CD4-positive, alpha-beta T cell treated with Interleukin-12 subunit alpha and Interleukin-12 subunit beta, for 1 hour (primary cell): ENCODE measurements at regions not wholly inside any gene's neighbourhood (a gene's known extent, or its start where the extent isn't known, plus 50 kb on each side); places are given as distances from the start of the nearest gene placed in this dataset.
A peak's percentile ranks its signal among the peaks of the same experiment; 100 is the strongest.

ENCODE experiments used
- DNase-seq: peaks from one replicate; pipeline ENCODE4 v3.0.0-alpha.2; 2020

DNA sequence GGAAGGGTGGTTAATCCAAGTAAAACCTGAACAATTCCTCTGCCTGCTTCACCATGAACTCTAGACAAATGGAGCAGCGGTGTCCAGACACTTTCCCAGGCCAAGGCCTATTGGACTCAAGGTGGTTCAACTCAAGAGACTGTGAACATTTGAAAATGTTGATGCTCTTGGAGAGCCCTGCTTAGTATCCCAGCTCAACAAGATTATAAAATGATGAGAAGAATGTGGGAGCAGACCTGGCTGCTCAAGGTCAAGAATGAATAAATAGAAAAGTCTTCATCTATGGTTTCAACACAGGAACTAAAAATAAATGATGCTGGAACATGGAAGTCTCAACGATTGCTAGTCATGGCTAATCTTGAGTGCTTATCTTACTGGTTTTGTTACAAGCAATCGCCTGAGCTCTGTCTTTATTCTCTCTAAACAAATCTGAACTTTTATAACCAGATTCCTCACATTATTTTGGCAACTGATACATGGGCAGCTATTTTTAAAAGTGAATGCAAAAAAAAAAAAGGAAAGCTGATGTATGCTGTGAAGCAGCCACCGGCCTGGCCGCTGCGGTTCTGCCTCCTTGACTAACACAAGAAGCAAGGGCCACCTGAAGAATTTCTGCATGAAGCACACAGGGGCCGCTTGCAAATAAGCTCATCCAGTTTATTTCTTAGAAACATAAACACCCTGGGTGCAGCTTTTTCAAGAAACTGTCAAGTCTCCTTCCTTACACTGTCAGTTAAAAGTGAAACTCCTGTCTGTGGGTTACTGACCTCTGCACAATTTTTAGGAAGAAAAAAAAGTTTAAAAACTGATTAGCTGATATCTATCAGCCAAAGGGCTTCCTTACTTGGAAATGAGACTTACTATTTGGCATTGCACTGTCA lies 120.1 kb upstream of the ARHGEF3 start:
- peak; percentile 37 for DNase-seq

DNA sequence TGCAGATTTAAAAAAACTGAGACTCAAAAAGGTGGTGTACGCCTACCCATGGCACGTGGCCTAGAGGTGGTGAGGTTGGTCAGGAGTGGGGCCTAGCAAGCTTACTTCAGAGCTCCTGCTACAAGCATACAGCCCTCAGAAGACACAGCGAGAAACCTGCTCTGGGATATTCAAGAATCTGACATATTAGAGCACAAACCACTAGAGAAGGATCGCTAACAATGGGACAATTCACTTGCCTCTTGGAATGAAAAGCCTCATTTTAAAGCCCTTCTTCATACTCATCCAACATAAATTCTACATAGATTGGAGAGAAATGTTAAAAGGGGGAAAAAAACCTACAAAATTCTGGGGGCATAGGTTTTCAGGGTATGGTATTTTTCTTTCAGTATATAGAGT lies 118.0 kb upstream of the ARHGEF3 start:
- no peak for DNase-seq

DNA sequence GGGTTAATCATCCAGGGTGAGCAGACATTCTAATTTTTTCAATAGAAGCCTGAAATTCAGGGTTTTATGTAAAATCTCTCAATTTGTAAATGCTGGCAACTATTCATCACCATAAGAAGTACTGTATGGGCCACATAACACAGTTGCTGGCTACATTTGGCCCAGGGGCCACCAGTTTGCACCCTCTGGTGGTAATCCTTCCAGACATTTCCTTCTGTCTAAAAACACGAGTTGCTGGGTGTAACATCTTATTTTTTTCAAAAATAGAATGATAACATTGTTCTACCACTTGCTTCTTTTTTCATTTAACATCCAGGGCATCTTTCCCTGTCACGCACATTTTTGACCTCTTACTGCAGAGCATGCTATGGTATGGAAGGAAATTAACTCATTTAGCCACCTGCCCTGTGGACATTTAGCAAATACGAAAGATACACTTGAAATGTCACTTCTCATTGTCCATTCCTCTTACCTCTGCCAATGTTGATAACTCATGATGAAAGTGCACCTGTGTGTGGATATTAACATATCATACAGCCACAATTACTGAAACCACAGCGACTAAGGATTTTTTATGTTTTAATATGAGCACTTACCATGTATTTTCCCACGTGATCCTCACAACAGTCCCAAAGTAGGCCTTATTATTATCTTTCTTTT lies 117.5 kb upstream of the ARHGEF3 start:
- DNase-seq: peak; percentile 44

DNA sequence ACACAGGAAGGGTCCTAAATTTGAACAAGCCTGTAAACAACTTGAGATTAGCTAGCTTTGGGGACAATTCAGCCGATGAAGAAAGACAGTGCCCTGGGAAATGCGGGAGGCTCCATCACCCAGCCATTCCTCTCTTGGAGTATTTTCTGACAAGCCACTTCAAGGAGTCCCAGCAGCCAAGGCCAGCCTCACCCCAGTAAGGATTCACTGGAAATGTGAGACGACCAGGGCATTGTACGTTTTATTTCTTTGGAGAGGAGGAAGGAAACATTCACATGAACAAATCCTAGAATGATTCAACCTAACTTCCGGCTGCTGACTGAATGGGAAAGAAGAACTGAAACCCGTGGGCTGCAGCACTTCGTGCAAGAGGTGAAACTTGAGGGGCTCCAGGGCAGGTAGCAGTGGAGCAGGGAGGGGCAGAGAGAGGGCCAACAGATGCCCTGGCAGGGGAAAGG lies 116.4 kb upstream of the ARHGEF3 start:
- peak; percentile 29 for DNase-seq

DNA sequence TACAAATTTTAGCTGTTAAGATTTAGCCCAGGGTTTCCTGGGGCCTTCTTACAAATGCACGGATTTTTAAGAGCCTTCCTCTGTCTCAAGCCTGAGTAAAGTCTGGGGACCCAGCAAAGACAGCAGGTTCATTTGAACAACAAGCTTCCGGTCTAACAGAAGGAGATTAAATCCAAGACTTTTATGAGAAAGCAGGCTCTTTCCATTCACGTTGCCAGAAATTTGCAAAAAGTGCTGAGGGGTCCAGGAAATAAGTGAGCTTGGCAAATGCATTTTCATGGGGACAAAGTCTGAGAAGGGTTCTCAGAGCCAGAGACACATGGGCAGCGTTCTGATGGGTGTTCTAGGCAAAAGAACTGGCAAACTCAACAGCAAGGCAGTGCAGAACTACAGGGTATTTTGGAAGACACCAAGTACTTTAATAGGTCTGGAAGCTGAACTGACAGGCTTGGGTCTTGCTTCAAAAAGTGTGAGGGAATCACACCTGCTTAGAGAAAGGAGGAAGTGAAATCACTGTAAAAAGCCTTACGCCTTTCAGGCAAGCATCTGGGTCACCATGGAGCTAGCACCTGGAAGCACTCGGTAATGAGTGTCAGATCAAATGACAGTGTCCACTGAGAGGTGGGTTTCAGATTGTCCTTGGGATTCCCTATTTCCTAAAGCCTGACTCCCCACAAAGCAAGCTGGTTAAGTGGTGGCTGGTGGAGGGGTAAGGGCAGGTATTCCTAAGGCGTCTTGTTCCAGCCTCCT lies 115.8 kb upstream of the ARHGEF3 start:
- DNase-seq: peak; percentile 37

DNA sequence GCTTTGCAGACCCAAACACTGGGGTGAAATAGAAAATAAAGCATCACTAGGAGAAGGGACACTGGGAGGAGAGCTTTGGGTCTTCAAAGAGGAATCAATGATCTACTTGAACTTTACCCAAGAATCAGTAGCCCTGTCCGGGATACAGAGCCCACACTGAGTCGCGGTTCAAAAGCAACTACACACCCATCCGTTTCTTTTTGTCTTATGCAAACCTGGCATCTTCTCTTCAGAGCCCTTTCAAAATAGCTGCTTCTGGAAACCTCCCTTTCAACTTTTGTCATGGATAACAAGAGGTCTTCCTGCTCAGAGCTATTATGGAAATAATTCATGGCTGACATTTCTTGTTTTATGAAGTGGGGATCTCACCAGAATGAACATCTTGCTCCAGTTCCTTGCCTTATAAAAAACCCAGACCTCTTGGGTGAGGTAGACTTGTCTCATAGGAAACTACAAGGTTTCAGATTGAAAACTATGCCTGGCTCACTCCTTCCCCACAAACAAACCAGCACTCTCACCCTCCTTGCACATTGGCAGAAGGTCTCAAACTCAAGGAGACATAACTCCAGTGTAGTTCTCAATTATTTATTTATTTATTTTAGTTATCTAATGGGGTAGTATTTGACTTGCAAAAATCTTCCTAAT lies 115.1 kb upstream of the ARHGEF3 start:
- no peak for DNase-seq

DNA sequence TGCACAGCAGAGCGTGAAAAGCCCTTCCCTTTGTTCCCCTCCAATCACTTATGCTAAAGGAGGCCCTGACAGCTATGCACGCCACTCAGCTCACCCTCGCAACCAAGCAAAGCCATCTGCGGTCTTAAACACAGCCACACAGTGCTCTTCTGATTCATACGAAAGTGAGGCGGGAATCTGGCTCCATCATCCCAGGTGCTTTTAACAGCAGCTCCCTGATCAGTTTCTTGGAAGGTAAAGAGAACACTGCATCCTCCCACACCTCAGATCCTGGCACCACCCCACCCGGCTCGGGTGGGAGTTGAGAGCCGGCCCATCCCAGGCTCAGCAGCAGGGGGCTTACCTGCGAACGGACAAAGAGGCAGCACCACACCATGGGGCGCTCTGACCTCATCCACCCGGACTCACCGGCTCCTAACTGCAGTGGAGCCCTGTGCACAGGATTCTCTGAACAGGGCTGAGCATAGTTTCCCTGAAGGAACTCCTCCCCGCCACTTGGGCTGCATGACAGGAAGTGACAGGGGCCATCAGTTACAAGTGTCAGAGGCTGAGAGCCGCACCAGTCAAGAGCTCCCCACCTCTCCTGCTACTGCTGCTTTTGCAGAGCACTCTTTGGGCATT lies 114.3 kb upstream of the ARHGEF3 start:
- DNase-seq: peak; percentile 79

DNA sequence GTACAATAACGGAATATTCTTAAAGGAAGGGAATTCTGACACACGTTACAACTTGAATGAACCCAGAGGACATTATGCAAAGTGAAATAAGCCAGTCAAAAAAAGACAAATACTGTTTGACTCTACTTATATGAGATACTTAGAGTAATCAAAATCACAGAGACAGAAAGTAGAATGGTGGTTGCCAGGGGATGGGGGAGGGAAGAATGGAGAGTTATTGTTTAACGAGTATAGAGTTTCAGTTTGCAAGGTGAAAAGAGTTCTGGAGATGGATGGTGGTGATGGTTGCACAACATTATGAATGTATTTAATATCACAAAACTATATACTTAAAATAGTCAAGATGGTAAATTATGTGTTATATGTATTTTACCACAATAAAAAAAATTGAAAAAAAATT lies 112.9 kb upstream of the ARHGEF3 start:
- DNase-seq: no peak

DNA sequence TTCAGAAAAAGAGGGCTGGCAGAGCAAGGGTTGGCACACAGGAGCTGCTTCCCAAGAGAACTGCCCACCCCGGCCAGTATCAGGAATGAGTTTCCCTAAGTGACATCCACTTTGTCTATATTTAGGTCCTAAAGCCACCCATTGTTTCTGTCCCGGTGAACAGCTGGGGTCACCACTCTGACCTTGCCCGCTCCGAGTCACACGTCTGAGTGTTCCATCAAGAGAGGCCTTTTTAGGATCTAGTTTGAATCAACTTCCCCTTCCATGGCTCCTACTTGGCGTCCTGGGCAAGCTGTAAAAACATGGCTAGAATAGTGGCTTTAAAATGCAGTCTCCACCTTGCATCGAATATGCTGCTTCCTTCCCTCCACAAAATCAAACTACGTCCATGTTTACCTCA lies 109.6 kb upstream of the ARHGEF3 start:
- no peak for DNase-seq

DNA sequence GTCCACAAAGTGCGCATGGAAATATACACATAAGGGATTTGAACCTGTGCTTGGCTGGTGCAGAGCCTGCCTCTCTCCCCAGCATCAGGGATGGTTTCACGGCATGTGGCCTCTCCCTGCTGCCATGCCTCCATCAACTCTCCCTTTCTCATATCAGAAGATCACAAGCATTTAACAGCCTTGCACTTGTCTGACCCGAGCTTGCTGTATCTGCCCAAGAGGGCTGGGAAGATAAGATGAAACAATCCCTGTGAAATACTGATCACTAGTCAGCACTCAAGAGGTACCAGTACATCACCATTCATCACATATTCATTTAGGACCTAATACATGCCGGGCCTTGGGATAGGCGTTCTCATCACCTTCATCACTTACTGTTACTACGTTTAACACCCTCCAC lies 107.6 kb upstream of the ARHGEF3 start:
- no peak for DNase-seq

DNA sequence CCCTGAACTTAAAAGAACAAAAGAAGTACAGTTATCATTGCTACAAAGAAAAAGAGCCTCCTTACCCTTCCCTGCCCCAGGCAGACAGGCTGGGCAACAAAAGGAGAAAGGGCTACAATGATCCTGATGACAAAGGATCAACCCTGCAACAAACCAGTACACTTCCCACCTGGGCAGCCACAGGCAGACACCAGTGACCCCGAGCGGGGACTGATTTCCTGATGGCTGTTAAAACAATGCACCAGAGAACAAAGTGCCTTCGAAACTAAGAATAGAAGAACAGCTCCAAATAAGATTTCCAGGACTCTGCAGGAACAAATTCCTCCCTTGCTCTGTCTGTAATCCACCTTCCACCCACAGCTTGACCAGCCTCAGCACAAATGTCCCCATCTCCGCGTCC lies 106.3 kb upstream of the ARHGEF3 start:
- no peak for DNase-seq

DNA sequence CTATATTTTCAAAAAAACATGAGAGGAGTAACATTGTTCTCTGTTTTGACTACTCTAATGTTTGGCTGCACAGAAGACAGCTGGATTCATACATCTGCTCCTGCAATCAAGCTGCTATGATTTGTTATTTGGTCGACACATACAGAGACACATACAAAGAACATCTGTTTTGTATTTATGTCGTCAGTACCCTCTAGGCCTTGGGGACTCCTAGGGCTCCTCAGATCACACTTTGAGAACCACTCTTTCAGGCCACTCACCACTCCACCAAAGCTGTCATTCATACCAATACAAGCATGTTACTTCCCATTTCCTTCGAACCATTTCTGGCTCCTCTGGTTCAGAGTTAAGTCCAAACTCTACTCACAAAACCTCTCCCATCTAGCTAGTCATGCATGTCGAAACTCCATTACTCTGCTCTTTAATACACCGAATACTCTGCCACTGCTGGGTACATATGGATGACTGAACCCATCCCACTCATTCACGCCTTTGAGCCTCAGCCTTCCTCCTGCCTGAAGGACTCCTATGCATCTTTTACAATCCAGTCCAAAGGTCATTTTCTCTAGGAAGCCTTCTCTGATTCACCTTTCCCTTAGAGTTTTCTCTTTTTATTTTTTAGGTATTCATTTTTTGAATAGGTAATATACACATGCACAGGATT lies 102.9 kb upstream of the ARHGEF3 start:
- no peak for DNase-seq

DNA sequence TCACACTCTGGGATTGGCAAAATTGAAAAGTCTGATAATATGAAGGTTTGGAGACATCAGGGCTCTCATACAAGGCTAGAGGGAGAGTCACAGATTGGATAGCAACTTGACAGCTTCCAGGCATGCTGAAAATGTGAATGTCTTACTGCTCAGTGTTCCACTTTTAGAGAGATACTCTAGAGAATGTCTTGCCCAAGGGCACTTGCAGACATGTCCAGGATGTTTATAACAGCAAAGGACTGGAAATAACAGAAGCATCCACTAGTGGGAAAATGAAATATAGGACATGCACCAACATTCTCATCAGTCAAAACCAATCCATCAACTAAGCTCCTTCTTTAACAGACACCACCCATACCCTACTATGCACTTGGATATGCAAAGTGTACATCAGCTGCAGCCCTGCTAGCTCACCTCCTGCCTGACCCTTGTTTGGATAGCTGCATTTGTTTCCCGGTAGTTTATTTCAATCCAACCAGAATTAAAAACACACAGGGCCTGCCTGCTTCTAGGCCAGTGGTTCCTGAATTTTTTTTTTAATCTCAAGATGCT lies 101.6 kb upstream of the ARHGEF3 start:
- no peak for DNase-seq

DNA sequence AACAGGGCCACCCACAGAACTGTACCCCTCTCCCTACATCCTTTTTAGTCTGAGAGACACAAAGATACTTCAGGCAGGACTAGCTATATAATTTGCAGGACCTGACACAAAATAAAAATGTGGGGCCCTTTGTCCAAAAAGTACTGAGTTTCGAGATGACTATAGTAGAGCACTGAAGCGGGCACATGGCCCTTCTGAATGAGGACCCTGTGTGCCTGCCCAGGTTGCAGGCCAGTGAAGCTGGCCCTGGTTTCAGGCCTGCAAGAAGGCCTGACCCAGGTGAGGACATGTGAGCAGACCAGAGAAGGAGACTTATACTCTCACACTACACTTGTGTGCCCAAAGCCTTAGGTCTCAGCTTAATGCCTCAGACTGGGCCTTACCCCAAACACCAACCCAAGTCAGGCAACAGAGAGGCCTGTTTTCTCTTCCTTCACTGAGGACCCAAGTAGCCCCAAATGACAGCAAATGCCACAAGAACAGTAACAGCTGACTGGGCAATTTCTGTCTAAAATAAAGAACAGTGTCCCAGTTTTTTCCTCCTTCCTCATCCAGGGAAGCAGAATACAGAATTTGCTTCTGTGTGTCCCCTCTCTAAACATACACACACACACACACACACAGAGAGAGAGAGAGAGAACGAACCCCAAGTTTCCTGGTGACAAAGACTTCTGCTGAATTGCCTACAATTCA lies 100.9 kb upstream of the ARHGEF3 start:
- DNase-seq: no peak

DNA sequence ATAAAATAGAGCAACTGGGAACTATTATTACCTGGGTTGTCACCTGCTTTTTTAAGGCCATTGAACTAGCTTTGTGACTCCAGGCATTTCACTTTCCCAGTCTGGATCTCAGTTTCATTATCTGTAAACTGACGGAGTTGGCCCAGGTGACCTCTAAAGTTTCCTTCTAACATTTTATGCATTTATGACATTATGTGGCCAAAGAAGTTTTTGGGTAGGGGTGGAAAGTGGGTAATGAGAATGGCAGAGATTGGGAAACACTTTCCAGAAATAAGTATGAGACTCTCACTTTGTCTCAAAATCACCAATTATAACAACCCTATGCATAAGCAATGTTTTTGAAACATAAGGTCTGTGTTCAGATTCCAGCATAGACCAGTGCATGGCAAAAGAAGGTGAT lies 99.1 kb upstream of the ARHGEF3 start:
- DNase-seq: no peak

DNA sequence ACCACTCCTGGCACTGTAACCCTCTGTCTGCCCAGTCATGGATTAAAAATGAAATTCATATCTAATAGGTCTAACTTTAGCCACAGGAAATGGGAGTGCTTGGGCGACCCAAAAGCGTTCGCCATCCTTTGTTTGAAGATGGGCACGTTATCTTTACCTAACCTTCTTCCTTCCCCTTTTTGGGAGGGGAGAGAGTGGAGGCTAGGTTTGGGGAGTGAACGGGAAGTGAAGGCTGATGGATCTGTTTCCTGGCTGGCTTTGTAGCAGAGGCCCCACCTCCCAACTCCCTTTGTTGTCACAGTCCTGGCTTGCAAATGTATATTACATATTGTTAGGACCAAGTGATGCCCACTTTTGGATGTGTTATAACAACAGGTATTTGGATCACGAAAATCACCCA lies 98.1 kb upstream of the ARHGEF3 start:
- DNase-seq: no peak

DNA sequence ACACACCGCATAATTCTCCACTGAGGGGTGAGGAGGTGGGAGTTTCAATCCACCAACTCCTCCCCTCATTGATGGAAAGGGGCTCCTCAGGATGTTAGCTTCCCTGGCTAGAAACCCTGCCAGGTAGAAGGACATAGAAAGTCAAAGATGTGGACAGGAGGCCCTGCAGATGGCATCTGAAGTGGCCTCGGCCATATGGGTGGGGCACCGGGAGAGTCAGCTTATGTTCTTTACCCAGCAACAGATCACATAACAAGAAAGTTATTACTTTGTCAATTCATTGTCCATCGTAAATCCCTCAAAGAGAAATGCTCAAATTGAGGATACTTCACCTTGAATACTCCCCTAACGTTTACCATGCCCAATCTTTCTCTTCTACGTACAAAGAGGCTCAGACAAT lies 97.3 kb upstream of the ARHGEF3 start:
- DNase-seq: no peak

DNA sequence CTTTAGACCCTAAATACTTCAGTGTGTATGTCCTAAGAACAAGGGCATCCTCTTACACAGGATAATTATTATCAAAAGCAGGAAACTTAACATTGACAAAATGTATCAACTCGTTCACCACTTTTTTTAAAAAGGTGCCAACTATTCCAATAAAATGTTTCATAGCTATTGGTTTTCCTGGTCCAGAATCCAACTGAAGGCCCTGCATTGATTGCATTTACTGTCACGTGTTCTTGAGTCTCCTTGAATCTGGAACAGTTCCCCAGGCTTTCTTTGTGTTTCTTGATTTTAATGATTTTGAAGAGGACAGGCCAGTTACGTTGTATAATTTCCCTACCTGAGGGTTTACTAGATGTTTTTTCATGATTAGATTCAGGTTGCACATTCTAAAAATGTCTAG lies 94.6 kb upstream of the ARHGEF3 start:
- no peak for DNase-seq

DNA sequence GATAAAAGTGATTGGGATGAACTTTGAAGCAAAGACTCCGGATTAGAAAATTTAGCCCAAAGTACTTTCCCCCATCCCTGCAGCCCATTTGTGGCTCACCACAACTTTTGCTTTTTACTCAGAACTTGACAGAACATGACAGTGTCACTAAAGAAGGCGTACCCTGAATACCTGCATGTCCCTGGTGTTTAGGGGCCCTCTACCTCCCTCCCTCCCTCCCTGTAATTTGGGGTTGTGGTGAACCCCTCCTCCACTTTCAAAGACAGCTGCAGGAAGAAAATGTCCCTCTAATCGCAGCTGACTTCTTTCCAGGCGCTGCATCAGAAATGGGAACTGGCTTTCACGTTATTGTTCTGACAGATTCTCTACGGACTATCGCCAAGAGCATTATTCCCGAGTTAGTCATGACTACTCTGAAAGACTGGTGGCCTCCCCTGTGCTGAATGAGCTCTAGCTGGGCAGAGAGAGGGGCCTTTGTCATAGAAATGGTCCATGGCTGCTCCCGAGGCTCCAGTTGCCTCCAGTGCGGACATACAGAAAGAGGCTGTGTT lies 93.2 kb upstream of the ARHGEF3 start:
- DNase-seq: peak; percentile 25

DNA sequence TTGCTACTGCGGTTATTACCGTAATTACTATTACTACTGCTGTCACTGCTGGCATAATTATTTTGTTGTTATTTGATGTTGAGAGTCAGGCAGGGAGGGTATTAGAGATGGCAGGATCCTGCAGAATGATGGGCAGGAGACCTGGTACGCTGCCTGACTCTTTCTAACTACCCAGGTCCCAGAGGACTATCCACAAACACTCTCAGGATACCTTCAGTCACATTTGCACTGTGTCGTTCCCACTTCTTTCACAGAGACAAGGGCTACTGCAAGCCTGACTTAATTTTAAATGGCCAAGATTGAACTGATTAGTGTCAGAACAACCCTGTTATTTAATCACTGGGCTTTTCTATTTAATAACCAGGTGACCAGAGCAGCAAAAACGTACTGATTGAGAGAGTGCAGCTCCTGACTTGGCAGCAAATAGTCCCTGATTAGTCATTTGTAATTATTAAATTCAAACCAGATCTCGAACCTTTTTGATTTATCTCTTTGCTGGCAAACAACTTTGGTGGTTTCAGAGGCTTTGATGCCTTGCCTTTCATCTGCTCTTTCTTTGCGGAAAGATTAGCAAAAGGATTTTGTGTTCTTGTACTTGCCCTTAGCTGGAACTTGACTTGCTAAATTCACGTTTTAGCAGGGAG lies 88.8 kb upstream of the ARHGEF3 start:
- DNase-seq: peak; percentile 48
